ENCODE measurements at regions not wholly inside any gene's neighbourhood (a gene's known extent, or its start where the extent isn't known, plus 50 kb on each side); places are given as distances from the start of the nearest gene placed in this dataset.

- no peak for DNase-seq (ENCODE audit: low spot score)
- H3K27me3 ChIP-seq: no peaks in the 10 kb centered on the region
- H2AFZ ChIP-seq: no peak overlapping the region
Observed at GRCh38 chr10:80909254-80909653, 371.6 kb downstream of the SH2D4B start.

GRCh38 chr10:80917636-80918035 lies 379.9 kb downstream of the SH2D4B start:
- DNase-seq (ENCODE audit: low spot score): no peak
- Histone ChIP-seq H3K79me2 (no peaks in the 10 kb centered on the region), H3K4me3 (no peak overlapping the region), H3K27me3 (no peaks in the 10 kb centered on the region), H2AFZ (no peak overlapping the region), H3K9me3 (ENCODE audit: low read depth) (no peaks in the 10 kb centered on the region), H3K27ac (no peak overlapping the region), H4K20me1 (ENCODE audit: insufficient read depth, poor library complexity, severe bottlenecking) (no peaks in the 10 kb centered on the region), H3K4me2 (no peak overlapping the region), H3K9me2 (replicated peaks; ENCODE audit: insufficient read depth) (no peaks in the 10 kb centered on the region), H3K36me3 (replicated peaks; ENCODE audit: insufficient read depth, low read depth) (no peaks in the 10 kb centered on the region), H3K4me1 (ENCODE audit: insufficient read depth) (no peaks in the 10 kb centered on the region)
- TF ChIP-seq EZH2phosphoT487 (IDR thresholded peaks at IDR 0.05; ENCODE audit: low read depth, severe bottlenecking, unreplicated experiment) (no peak), EZH2 (IDR thresholded peaks at IDR 0.05; ENCODE audit: borderline replicate concordance) (no peak), CTCF (IDR thresholded peaks at IDR 0.05; ENCODE audit: poor library complexity) (no peak)
- WGBS (ENCODE audit: low lambda C conversion rate, missing lambda C conversion rate): 52% methylated on average over 5 of the region's 5 CpGs

More at GRCh38 chr10:80909254-80909653, 371.6 kb downstream of the SH2D4B start:
- Histone ChIP-seq H3K4me2 (no peak overlapping the region), H3K36me3 (replicated peaks; ENCODE audit: insufficient read depth, low read depth) (no peaks in the 10 kb centered on the region), H3K4me1 (ENCODE audit: insufficient read depth) (no peaks in the 10 kb centered on the region), H3K27ac (no peak overlapping the region), H3K79me2 (no peaks in the 10 kb centered on the region), H3K4me3 (no peak overlapping the region), H3K9me2 (replicated peaks; ENCODE audit: insufficient read depth) (no peaks in the 10 kb centered on the region), H3K9me3 (ENCODE audit: low read depth) (no peaks in the 10 kb centered on the region), H4K20me1 (ENCODE audit: insufficient read depth, poor library complexity, severe bottlenecking) (no peaks in the 10 kb centered on the region)
- TF ChIP-seq CTCF (IDR thresholded peaks at IDR 0.05; ENCODE audit: poor library complexity) (no peak), EZH2phosphoT487 (IDR thresholded peaks at IDR 0.05; ENCODE audit: low read depth, severe bottlenecking, unreplicated experiment) (no peak), EZH2 (IDR thresholded peaks at IDR 0.05; ENCODE audit: borderline replicate concordance) (no peak)
- WGBS (ENCODE audit: low lambda C conversion rate, missing lambda C conversion rate): 76% methylated on average over 5 of the region's 5 CpGs

GRCh38 chr10:80921032-80921431 lies 383.3 kb downstream of the SH2D4B start:
- 92% methylated on average over 2 of the region's 2 CpGs for WGBS (ENCODE audit: low lambda C conversion rate, missing lambda C conversion rate)
- no peak for DNase-seq (ENCODE audit: low spot score)
- H4K20me1 ChIP-seq (ENCODE audit: insufficient read depth, poor library complexity, severe bottlenecking): no peaks in the 10 kb centered on the region
- H3K4me2 ChIP-seq: no peak overlapping the region
- H2AFZ ChIP-seq: no peak overlapping the region
- H3K36me3 ChIP-seq (replicated peaks; ENCODE audit: insufficient read depth, low read depth): no peaks in the 10 kb centered on the region
- H3K9me3 ChIP-seq (ENCODE audit: low read depth): no peaks in the 10 kb centered on the region
- H3K4me3 ChIP-seq: no peak overlapping the region
- no peak overlapping the region for H3K27ac ChIP-seq
- no peaks in the 10 kb centered on the region for H3K9me2 ChIP-seq (replicated peaks; ENCODE audit: insufficient read depth)
- no peaks in the 10 kb centered on the region for H3K4me1 ChIP-seq (ENCODE audit: insufficient read depth)
- no peak for TF ChIP-seq EZH2 (IDR thresholded peaks at IDR 0.05; ENCODE audit: borderline replicate concordance)
- no peak for TF ChIP-seq EZH2phosphoT487 (IDR thresholded peaks at IDR 0.05; ENCODE audit: low read depth, severe bottlenecking, unreplicated experiment)
- H3K27me3 ChIP-seq: no peaks in the 10 kb centered on the region
- no peaks in the 10 kb centered on the region for H3K79me2 ChIP-seq

GRCh38 chr10:80924063-80924952 lies 386.6 kb downstream of the SH2D4B start:
- Histone ChIP-seq H3K27ac (no peak overlapping the region), H4K20me1 (ENCODE audit: insufficient read depth, poor library complexity, severe bottlenecking) (no peaks in the 10 kb centered on the region), H3K27me3 (no peaks in the 10 kb centered on the region), H3K9me2 (replicated peaks; ENCODE audit: insufficient read depth) (no peaks in the 10 kb centered on the region), H3K4me3 (no peak overlapping the region), H3K4me2 (no peak overlapping the region), H2AFZ (no peak overlapping the region), H3K9me3 (ENCODE audit: low read depth) (no peaks in the 10 kb centered on the region), H3K36me3 (replicated peaks; ENCODE audit: insufficient read depth, low read depth) (no peaks in the 10 kb centered on the region), H3K79me2 (no peaks in the 10 kb centered on the region), H3K4me1 (ENCODE audit: insufficient read depth) (no peaks in the 10 kb centered on the region)
- WGBS (ENCODE audit: low lambda C conversion rate, missing lambda C conversion rate): 45% methylated on average over 7 of the region's 7 CpGs
- DNase-seq (ENCODE audit: low spot score): peak; percentile 63
- TF ChIP-seq EZH2 (IDR thresholded peaks at IDR 0.05; ENCODE audit: borderline replicate concordance): no peak
- peak; percentile 79 for TF ChIP-seq CTCF (IDR thresholded peaks at IDR 0.05; ENCODE audit: poor library complexity)
- TF ChIP-seq EZH2phosphoT487 (IDR thresholded peaks at IDR 0.05; ENCODE audit: low read depth, severe bottlenecking, unreplicated experiment): no peak
